H1 (cell line): ENCODE measurements at regions not wholly inside any gene's neighbourhood (a gene's known extent, or its start where the extent isn't known, plus 50 kb on each side); places are given as distances from the start of the nearest gene placed in this dataset.

ENCODE experiments used
- BCL11A ChIP-seq, 2 experiments: IDR thresholded peaks; one replicate each; pipeline ENCODE4 v1.6.1; 2011; ENCODE audit warnings: low read depth in 2 of 2, low read length in 2 of 2, mild to moderate bottlenecking in 2 of 2
- TAF1 ChIP-seq: IDR thresholded peaks from 2 replicates; pipeline ENCODE4 v1.6.1; 2011; ENCODE audit warnings: mild to moderate bottlenecking, low read depth, low read length
- TF ChIP-seq, protein P1 (sequence below), 3 experiments: IDR thresholded peaks; 1 replicate in 2 of 3; 2 replicates in 1 of 3; pipeline versions ENCODE4 v1.5.1 to v1.6.1; 2011; ENCODE audit warnings: low read length in 3 of 3, mild to moderate bottlenecking in 3 of 3, inconsistent platforms in 2 of 3, low read depth in 1 of 3, moderate library complexity in 1 of 3; ENCODE audit not compliant: insufficient read depth in 1 of 3; ENCODE audit errors: control extremely low read depth in 1 of 3

DNA sequence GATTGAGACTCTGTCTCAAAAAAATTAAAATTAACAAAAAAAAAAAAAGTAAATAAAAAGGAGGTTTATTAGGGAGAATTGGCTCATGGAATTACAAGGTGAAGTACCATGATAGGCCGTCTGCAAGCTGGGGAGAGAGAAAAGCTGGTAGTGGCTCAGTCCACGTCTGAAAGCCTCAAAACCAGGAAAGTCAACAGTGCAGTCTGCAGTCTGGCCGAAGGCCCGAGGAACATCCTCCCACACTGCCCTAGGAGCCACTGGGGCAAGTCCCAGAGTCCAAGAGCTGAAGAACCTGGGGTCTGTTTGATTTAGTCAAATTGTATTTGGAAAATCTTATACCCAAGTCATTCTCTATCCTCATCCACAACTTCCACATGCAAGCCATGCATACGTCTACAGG is 59.0 kb upstream of the RAB18 start:
- TF ChIP-seq BCL11A (IDR thresholded peaks at IDR 0.05; ENCODE audit: low read depth in 2 of 2, low read length in 2 of 2) = no peak
- TF ChIP-seq TAF1 = no peak
- TF ChIP-seq, protein P1, sequence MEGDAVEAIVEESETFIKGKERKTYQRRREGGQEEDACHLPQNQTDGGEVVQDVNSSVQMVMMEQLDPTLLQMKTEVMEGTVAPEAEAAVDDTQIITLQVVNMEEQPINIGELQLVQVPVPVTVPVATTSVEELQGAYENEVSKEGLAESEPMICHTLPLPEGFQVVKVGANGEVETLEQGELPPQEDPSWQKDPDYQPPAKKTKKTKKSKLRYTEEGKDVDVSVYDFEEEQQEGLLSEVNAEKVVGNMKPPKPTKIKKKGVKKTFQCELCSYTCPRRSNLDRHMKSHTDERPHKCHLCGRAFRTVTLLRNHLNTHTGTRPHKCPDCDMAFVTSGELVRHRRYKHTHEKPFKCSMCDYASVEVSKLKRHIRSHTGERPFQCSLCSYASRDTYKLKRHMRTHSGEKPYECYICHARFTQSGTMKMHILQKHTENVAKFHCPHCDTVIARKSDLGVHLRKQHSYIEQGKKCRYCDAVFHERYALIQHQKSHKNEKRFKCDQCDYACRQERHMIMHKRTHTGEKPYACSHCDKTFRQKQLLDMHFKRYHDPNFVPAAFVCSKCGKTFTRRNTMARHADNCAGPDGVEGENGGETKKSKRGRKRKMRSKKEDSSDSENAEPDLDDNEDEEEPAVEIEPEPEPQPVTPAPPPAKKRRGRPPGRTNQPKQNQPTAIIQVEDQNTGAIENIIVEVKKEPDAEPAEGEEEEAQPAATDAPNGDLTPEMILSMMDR (IDR thresholded peaks at IDR 0.05; ENCODE audit: control extremely low read depth in 1 of 3, insufficient read depth in 1 of 3, low read depth in 1 of 3, low read length in 3 of 3) = no peak
